Activated CD8-positive, alpha-beta T cell treated with anti-CD3 and anti-CD28 coated beads for 36 hours (primary cell): ENCODE measurements at regions not wholly inside any gene's neighbourhood (a gene's known extent, or its start where the extent isn't known, plus 50 kb on each side); places are given as distances from the start of the nearest gene placed in this dataset.

ENCODE experiments used
- ATAC-seq: fragments of 200-7000 bp; cut with Tn5 transposase; one replicate; pipeline ENCODE4 v1.10.0; 2021; ENCODE audit warnings: mild to moderate bottlenecking, moderate library complexity
- CTCF ChIA-PET: fragments of 350-600 bp; sonication (Branson Sonifier 250); formaldehyde crosslinking; loops from one replicate; lab custom pipeline; 2021; ENCODE audit warnings: antibody characterized with exemption; lab: Charles Lee
- POLR2A ChIA-PET: fragments of 350-600 bp; sonication (Branson Sonifier 250); formaldehyde crosslinking; loops from one replicate; lab custom pipeline; 2021; ENCODE audit warnings: antibody characterized with exemption; lab: Charles Lee
- DNase-seq: peaks from one replicate; pipeline ENCODE4 v3.0.0-alpha.2; 2020
- H3K27ac Mint-ChIP-seq: one replicate; pipeline ENCODE4 v1.8.0; 2021; ENCODE audit warnings: mild to moderate bottlenecking, mixed read lengths
- H3K27me3 Mint-ChIP-seq: one replicate; pipeline ENCODE4 v1.8.0; 2021; ENCODE audit warnings: mixed read lengths
- H3K36me3 Mint-ChIP-seq: one replicate; pipeline ENCODE4 v1.8.0; 2021; ENCODE audit warnings: low read depth, mixed read lengths
- H3K4me1 Mint-ChIP-seq: one replicate; pipeline ENCODE4 v1.8.0; 2021; ENCODE audit warnings: low read depth, mixed read lengths
- H3K4me3 Mint-ChIP-seq: one replicate; pipeline ENCODE4 v1.8.0; 2021; ENCODE audit warnings: mild to moderate bottlenecking, moderate library complexity, mixed read lengths
- H3K9me3 Mint-ChIP-seq: one replicate; pipeline ENCODE4 v1.8.0; 2021; ENCODE audit warnings: mixed read lengths
- intact Hi-C: fragments of 100-400 bp; cut with micrococcal nuclease; formaldehyde crosslinking; loops from one replicate; pipeline ENCODE4 v1.10.0; 2022
- TF ChIP-seq, protein P1 (sequence below): fragments of 200-600 bp; IDR thresholded peaks from one replicate; pipeline ENCODE4 v1.8.0; 2022; ENCODE audit warnings: antibody characterized with exemption, mild to moderate bottlenecking

DNA sequence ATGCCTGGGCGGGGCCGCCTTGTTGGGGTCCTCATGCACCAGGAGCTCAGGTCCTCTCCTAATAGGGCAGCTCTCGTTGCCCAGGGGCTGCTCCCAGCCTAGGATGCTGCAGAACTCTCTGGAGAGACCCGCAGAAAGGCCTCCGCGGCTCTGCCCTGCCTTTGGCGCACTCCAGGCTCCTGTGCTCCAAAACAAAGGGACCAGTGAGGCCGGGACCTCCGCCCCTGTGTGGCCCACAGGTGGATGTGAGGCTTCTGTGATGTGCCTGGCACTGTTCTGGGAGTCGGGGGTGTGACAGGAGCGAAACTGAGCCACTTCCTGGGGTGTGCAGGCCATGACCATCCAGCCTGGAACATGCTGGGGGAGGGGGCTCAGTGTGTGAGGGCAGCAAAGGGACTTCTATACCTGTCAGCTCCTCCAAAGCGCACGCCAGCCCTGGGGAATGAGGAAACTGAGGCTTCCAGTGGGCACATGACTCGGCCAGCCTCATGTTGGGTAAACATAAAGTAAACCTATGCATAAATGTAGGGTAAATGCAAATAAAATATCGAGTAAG is 153.2 kb downstream of the IRF8 start:
- POLR2A ChIA-PET = no interaction called here
- CTCF ChIA-PET = no interaction called here
- peaks cover 22% of the 10 kb centered on the region for H3K27me3 Mint-ChIP-seq
- H3K4me3 Mint-ChIP-seq = no peak overlapping the region
- H3K9me3 Mint-ChIP-seq = no peaks in the 10 kb centered on the region
- no peak overlapping the region for H3K27ac Mint-ChIP-seq
- H3K4me1 Mint-ChIP-seq = no peaks in the 10 kb centered on the region
- intact Hi-C loops = no loop called here
- no peak for ATAC-seq
- no peak for DNase-seq
- TF ChIP-seq, protein P1, sequence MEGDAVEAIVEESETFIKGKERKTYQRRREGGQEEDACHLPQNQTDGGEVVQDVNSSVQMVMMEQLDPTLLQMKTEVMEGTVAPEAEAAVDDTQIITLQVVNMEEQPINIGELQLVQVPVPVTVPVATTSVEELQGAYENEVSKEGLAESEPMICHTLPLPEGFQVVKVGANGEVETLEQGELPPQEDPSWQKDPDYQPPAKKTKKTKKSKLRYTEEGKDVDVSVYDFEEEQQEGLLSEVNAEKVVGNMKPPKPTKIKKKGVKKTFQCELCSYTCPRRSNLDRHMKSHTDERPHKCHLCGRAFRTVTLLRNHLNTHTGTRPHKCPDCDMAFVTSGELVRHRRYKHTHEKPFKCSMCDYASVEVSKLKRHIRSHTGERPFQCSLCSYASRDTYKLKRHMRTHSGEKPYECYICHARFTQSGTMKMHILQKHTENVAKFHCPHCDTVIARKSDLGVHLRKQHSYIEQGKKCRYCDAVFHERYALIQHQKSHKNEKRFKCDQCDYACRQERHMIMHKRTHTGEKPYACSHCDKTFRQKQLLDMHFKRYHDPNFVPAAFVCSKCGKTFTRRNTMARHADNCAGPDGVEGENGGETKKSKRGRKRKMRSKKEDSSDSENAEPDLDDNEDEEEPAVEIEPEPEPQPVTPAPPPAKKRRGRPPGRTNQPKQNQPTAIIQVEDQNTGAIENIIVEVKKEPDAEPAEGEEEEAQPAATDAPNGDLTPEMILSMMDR = no peak
- no peaks in the 10 kb centered on the region for H3K36me3 Mint-ChIP-seq

- TF ChIP-seq, protein P1 = no peak
- CTCF ChIA-PET = no interaction called here
- no peaks in the 10 kb centered on the region for H3K9me3 Mint-ChIP-seq
- H3K27me3 Mint-ChIP-seq = peaks cover 17% of the 10 kb centered on the region
- POLR2A ChIA-PET = no interaction called here
- H3K4me3 Mint-ChIP-seq = no peak overlapping the region
- DNase-seq (no peak), ATAC-seq (no peak)
- H3K4me1 Mint-ChIP-seq = no peaks in the 10 kb centered on the region
- H3K27ac Mint-ChIP-seq = no peak overlapping the region
- H3K36me3 Mint-ChIP-seq = no peaks in the 10 kb centered on the region
- intact Hi-C loops = no loop called here
Observed at GRCh38 chr16:86052926-86053325, 154.0 kb downstream of the IRF8 start.

DNA sequence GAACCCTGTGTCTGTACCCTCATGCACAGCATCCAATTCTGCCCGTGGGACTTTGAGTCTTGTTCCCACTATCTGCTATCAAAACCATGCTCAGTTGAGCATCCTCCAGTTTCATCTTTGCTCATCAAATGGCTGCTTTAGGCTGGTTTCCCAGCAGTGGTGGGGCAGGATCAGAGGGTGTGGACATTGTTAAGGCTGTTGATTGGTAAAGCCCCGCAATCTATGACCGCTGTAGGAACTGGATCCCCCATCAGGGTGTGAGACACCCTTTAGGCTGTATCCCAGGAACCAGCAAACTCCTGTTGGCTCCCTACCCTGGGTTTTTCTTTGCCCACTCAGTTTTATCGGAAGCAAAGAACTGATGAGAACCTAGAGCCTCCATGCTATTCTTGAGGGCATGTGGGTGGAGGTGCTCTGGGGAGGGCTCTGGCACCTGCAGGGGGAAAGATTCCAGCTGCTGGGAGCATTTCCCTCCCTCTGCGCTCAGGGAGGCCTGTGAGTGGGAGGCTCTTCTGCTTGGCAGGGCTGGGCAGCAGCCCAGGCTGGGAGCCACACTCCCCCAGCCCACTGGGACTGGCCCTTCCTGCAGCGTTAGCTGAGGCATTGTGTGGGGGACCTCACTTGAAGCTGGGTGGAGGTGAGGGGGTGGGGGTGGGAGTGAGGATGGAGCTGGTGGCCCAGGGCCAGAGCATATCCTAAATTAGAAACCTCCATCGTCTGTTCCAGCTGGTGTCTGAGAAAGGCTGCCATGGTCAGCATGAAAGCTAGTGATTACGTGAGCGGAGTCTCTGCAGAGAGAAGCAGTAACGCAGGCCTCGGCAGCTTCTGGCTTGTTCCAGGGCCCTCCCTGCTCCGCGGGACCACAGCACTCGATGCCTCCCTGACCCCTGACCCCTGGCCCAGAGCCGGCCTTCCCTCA is 160.6 kb downstream of the IRF8 start:
- Mint-ChIP-seq H3K9me3 (no peaks in the 10 kb centered on the region), H3K36me3 (no peaks in the 10 kb centered on the region), H3K27ac (no peak overlapping the region), H3K4me1 (no peaks in the 10 kb centered on the region), H3K27me3 (peaks cover 2% of the 10 kb centered on the region), H3K4me3 (no peak overlapping the region)
- DNase-seq (no peak), ATAC-seq (no peak)
- ChIA-PET CTCF (no interaction called here), POLR2A (no interaction called here)
- intact Hi-C loops = no loop called here
- TF ChIP-seq, protein P1 = no peak

DNA sequence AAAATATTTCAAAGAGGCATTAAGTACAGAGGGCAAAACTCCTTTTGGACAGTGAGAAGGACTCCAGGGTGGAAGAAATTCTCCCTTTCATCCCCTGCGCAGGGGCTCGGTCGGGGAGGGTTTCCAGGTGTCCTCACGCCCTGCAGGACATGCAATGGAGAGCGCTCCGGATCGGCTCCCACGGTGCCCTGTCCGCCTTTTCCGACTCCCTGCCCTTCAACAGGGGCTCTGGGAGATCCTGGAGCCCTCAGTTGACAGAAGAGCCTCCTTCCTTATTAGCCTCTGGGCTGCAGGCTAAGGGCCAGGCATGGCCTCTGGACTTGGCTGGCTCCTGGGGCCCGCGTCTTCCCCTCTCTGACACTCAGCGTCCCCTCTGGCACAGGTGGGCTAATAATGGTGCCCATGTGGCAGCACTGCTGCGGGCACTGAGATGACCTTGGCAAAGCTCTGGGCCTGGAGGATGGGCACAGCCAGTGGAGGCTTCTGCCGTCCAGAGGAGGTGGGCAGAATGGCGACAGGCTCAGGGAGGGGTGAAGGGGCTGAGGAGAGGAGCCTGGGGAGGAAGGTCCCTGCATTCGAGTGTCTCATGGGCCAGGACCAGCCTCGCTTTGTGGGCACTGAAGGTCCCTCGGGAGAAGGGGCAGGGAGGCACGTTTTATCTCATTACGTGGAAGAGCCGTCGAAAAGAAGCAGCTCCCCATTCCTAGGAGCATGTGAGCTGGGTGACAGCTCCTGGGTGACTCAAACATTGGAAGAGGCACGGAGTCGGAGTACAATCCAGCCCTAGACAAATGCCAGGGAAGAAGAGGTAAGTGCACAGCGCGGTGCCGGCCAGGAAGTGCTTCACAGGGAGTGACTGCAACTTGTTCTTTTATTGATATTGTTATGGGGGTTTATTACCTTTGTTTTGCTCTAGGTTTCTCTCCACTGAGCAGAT is 161.7 kb downstream of the IRF8 start:
- Mint-ChIP-seq H3K9me3 (no peaks in the 10 kb centered on the region), H3K36me3 (no peaks in the 10 kb centered on the region), H3K4me1 (no peaks in the 10 kb centered on the region), H3K27ac (no peak overlapping the region), H3K27me3 (peaks cover 2% of the 10 kb centered on the region), H3K4me3 (no peak overlapping the region)
- ATAC-seq (no peak), DNase-seq (no peak)
- intact Hi-C loops = no loop called here
- ChIA-PET POLR2A (no interaction called here), CTCF (interaction anchor here (0.8 to 0.9 kb wide), 2 partner anchors 260 to 458 kb away, joined by 3 read pairs; no protein-coding TSS in a partner anchor)
- TF ChIP-seq, protein P1 = no peak
